ENCODE measurements at regions not wholly inside any gene's neighbourhood (a gene's known extent, or its start where the extent isn't known, plus 50 kb on each side); places are given as distances from the start of the nearest gene placed in this dataset.

GRCh38 chr4:31230594-31230993, 510.4 kb downstream of the PCDH7 start:
- TF ChIP-seq, protein P1, sequence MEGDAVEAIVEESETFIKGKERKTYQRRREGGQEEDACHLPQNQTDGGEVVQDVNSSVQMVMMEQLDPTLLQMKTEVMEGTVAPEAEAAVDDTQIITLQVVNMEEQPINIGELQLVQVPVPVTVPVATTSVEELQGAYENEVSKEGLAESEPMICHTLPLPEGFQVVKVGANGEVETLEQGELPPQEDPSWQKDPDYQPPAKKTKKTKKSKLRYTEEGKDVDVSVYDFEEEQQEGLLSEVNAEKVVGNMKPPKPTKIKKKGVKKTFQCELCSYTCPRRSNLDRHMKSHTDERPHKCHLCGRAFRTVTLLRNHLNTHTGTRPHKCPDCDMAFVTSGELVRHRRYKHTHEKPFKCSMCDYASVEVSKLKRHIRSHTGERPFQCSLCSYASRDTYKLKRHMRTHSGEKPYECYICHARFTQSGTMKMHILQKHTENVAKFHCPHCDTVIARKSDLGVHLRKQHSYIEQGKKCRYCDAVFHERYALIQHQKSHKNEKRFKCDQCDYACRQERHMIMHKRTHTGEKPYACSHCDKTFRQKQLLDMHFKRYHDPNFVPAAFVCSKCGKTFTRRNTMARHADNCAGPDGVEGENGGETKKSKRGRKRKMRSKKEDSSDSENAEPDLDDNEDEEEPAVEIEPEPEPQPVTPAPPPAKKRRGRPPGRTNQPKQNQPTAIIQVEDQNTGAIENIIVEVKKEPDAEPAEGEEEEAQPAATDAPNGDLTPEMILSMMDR (conservative IDR thresholded peaks at IDR 0.05; ENCODE audit: low read length), result no peak
- TF ChIP-seq EZH2phosphoT487 (IDR thresholded peaks at IDR 0.05; ENCODE audit: borderline replicate concordance, low read depth, low read length), result no peak
